Stimulated activated CD4-positive, alpha-beta T cell treated with anti-CD3 and anti-CD28 coated beads, TNF-alpha, amount 100 ng/mL, for 48 hours (primary cell): ENCODE measurements at regions not wholly inside any gene's neighbourhood (a gene's known extent, or its start where the extent isn't known, plus 50 kb on each side); places are given as distances from the start of the nearest gene placed in this dataset.

Experiments used
- DNase-seq, 3 donors: peaks; one replicate each; pipeline ENCODE4 v3.0.0-alpha.2; 2020; ENCODE audit warnings: low read depth in 3 of 3

GRCh38 chr12:77406219-77406905, 341.0 kb upstream of the E2F7 start:
- DNase-seq, result no peak

DNA sequence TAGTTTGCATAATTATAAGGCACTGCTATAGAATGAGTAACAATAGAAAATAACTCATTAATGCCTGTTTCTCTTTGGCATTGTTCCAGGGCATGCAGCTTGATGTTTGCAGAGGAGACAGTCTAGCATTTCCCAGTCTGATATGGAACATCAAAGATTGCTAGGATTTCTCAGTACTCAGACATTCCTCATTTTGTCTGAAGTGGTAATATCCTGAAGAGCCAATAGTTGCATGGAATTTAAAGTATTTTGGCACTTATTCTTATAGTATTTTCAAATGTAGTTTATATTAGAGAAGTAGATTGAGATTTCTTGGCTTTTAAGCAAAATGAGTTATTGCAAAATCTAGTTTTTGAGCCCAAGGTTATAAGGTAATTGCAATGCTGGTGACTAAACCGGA, 337.3 kb upstream of the E2F7 start:
- no peak for DNase-seq

GRCh38 chr12:77401770-77402081, 336.4 kb upstream of the E2F7 start:
- DNase-seq, result no peak

GRCh38 chr12:77401064-77401769, 335.8 kb upstream of the E2F7 start:
- no peak for DNase-seq

GRCh38 chr12:77392467-77393088, 327.2 kb upstream of the E2F7 start:
- no peak for DNase-seq

DNA sequence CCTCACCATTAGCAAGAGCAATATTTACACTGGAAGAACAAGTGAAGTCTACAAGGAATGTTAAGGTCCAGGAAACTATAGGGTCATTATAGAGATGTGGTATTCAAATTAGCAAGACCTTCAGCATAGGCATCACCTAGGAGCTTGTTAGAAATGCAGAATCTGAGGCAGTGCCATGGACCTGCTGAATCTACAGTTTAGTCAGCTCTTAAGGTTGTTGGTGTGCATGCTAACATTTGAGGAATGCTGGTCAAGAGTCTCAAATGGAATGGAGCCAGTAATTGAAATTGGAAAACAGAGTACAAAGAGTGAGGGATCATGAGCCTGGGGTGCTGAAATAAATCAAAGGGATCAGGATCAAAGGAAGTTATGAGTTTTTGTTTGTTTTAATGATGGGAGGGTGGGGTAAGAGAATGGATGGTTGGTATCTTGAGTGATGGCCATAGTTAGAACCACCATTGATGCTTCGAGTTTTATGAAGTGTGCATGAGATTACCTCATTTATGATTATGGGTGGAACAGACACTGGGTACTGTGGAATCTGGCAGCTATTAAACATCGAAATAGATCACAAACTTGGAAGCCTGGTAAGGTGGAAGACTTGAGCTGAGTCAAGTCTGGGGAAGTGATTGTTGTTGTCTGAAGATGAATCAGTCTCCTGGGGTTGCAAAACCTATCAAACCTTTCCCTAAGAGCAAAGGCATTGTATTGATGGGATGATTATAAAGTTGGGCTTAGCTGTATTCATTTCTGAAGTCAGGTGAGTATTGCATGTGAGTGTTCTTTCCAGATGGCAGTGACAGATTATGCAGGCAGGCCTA, 323.3 kb upstream of the E2F7 start:
- no peak for DNase-seq

- DNase-seq, result no peak
Measured at GRCh38 chr12:77387671-77388070, 322.3 kb upstream of the E2F7 start.

DNA sequence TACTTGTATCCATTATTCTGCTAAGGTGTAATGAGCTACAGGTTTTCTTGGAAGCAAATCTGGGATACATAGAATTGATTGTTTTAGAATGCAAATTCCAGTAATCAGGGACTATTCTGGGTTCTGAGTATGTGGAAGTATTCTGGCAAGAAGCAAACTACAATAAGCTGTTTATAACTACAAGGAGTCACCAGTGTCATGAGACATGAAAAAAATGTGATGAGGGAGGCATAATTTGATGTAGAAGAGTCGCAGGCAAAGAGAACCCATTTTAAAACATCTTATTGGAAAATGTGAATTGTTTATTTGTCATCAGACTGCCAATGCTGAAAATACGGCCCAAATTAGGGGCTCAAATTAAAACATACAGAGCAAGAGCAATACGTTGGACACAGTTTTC, 321.8 kb upstream of the E2F7 start:
- DNase-seq, result no peak

DNA sequence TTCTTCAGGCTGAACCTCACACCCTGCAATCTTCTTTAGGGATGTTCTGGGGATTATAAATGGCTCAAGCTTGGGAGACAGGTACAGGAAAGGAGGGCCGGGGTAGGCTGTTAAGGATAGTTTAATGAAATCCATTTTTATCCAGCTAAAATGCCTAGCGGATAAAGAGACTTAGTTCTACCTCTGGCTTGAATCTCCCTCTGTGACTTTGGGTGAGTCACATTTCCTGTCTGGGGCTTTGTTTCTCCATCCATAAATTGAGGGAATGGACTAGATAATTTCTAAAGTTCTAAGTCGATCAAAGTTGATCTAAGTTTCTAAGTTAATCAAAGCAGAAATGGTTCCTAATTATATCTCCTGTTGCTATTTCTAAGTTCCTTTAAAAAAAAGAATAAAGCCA, 319.6 kb upstream of the E2F7 start:
- no peak for DNase-seq

DNA sequence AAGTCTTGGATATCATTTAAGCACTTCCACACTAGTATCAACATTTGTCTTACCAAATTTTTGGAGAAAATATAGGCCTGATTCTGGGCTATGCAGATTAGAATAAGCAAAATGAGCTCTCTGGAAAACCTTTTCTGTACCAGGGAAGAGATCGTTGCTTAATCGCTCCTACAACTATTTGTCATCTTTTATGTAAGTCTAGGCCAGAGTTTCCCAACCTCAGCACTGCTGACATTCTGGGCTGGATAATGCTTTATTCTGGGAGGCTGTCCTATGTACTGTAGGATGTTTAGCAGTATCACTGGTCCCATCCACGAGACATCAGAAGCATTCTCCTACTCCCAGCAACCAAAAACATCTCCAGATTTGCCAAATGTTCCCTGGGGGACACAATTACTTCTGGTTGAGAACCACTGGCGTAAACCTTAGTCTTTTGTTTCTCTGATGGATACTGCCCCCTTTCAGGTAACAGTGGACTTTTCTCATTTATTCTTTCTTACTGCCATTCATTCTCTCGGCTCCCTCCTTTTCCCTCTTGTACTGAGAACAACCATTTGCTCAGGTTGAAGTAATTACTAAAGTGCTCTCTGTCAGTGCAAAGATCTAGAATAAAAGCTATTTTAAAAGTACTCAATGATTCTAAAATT, 316.9 kb upstream of the E2F7 start:
- no peak for DNase-seq

- no peak for DNase-seq
Measured at GRCh38 chr12:77377622-77378021, 312.3 kb upstream of the E2F7 start.

- DNase-seq, result no peak
Measured at GRCh38 chr12:77377116-77377515, 311.7 kb upstream of the E2F7 start.

- no peak for DNase-seq
Measured at GRCh38 chr12:77374673-77375072, 309.3 kb upstream of the E2F7 start.

- DNase-seq, result no peak
Measured at GRCh38 chr12:77372494-77372893, 307.1 kb upstream of the E2F7 start.

DNA sequence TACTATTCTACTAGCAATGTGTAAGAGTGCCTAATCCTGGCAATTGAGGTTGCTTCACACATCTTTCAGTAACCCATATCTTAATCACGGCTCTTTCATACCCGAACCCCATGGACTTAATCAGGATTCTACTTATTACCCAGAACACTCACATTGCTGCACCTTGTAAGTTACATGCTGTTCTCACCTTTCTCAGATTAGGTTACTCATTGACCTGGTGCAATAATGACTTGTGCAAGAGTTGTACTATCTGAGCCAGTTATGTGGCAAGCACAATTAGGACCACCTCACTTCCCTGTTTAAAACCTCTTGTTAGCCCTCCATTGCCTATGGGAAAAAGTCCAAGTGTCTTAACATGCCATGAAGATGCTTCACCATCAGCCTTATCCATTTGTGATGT, 306.7 kb upstream of the E2F7 start:
- DNase-seq, result no peak

DNA sequence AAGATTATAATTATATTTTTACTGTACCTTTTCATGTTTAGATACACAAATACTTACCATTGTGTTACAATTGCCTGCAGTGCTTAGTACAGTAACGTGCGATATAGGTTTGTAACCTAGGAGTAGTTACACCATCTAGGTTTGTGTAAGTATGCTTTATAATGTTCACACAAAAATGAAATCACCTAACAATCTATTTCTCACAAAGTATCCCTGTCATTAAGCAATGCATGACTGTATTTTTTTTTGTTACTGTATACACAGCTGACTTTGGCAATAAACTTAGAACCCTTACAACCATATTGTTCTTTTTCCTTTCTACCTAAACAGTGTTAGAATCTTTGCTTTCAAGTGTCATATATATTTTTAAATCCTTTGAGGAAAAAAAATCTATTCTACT, 303.0 kb upstream of the E2F7 start:
- no peak for DNase-seq

DNA sequence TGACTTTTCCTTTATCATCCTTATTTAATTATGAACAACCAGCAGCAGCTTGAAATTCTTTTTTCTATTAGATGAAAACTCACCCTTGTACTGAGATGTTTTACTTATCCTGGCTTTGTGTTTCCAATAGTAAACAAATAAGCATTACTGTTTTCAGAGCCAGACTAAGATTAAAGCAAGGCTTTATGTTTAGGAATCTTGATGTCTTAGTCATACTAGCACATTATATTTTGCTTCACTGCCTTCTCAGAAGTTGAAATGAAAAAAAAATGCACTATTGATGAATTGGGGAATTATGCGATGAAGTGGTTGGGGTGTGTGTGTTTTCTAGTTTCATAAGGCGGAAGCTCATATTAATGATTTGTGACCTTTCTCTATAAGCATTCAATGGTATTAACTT, 301.2 kb upstream of the E2F7 start:
- DNase-seq, result no peak

DNA sequence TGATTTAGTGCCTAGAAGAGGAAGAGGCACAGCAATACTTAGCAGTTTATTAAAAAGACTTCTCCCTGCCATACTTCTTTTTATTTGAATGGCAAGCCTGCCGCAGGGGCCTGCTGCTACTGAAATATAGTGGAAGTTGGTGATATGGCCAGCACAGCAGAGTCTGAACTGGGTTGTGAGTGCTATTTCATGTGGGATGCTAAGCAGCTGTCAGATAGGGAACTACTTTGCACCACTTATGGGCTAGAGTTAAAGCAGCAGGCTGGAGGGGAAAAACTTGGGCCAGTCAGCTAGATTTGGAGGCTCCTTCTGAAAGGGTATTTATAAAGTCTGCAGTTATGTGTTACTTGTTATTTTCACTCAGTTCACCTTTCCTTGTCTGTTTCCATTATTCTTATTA, 299.0 kb upstream of the E2F7 start:
- no peak for DNase-seq

DNA sequence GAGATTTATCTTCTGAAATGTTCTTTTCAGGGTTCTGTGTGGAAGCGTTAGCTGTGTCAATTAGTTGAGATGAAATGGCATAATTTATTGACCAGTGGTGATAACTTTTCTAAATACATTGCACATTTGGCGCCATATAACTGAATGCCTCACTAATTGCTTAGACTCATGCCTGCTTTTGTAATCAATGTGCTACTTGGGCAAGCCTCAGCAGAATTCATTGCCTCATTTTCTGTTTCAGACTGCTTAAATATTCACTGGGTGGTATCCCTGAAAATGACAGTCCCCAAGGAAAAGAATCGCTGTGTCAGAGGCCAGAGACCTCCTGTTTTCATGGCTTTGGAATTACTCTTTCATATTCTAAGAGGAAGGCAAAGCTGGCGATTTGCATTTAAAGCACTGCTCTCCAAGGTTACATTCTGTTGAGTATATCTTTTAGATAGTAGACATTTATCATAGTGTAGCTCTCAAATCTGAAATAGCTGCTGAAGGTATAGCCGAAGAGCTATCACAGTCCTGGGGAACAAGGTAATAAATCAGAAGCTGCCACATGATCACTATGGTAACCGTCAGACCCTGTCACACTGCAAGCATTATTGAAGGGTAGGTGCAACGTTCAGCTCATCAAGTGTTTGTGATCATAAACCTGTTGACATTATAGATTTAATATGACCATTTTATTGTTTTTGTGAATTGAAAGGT, 297.3 kb upstream of the E2F7 start:
- no peak for DNase-seq

GRCh38 chr12:77357655-77358054, 292.3 kb upstream of the E2F7 start:
- DNase-seq, result no peak

DNA sequence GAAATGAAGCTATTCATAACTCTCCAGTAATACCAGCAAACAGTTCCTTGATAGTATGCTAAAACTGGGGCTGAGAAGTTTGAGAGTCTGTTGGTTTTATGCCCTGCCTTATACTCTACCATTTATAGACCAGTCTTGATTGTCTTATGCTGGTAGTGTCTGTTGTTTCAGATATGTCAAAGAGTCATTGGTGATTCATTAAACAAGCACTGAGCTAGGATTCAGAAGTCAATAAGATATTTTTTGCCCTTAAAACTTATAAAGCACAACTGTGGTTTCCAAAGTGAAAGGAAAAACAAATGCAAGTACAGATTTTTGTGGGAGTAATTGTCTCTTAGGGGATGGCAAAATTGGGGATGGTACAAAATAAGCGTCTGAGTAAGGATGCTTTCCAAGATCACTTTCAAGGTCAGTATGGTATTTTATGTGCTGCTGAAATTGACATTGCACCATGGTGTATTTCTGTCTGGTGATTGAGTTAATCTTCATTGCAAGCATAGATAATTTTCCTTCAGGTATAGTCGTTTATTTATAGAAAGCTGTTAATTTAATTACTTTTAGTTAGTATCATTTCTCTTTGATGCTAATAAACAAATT, 289.5 kb upstream of the E2F7 start:
- DNase-seq, result no peak
